HepG2 (cell line): ENCODE measurements at regions not wholly inside any gene's neighbourhood (a gene's known extent, or its start where the extent isn't known, plus 50 kb on each side); places are given as distances from the start of the nearest gene placed in this dataset.

Source experiments
- ATAC-seq: fragments of 200-7000 bp; cut with Tn5 transposase; 3 replicates; pipeline ENCODE4 v1.9.1; 2020; ENCODE audit warnings: mild to moderate bottlenecking, moderate library complexity
- BruUV-seq: library from RNA; stranded (reverse); fragments of 400-500 nt; replicated peaks from 2 replicates; lab custom pipeline; 2021; lab: Mats Ljungman, UMichigan
- CTCF ChIA-PET: fragments of 300-600 bp; formaldehyde crosslinking; extraction: SDS; loops from one replicate; lab custom pipeline; 2021; ENCODE audit warnings: low total read pairs, inconsistent platforms, low intra/inter-chr PET ratio; lab: Yijun Ruan, JAX
- POLR2A ChIA-PET: fragments of 350-600 bp; sonication (Branson Sonifier 250); formaldehyde crosslinking; loops from one replicate; lab custom pipeline; 2020; ENCODE audit warnings: antibody characterized with exemption, inconsistent platforms; lab: Yijun Ruan, JAX
- DNase-seq: peaks from one replicate; pipeline ENCODE4 v3.0.0-alpha.2; 2015; ENCODE audit warnings: low spot score
- FAIRE-seq: peaks from 3 replicates; lab custom pipeline; 2011; peaks lifted over from hg19 to GRCh38; lab: Jason Lieb, UNC
- H2AFZ ChIP-seq: one replicate; pipeline ENCODE4 v1.6.1; 2011; ENCODE audit warnings: low read length, inconsistent platforms
- H3K27ac ChIP-seq: fragments of 300-600 bp; 3 replicates; pipeline ENCODE4 v1.8.0; 2011; ENCODE audit warnings: mixed run types, mild to moderate bottlenecking, mixed read lengths, low read length, inconsistent platforms; ENCODE audit not compliant: insufficient read depth; ENCODE audit errors: extremely low read length
- H3K27me3 ChIP-seq, 2 experiments: fragments of 200-600 bp in 1 of 2; 2 replicates in 1 of 2; 3 replicates in 1 of 2; pipeline versions ENCODE4 v1.6.0 to v1.8.0; 2011; ENCODE audit warnings: low read length in 2 of 2, mild to moderate bottlenecking in 2 of 2, moderate library complexity in 2 of 2, inconsistent platforms in 1 of 2; ENCODE audit not compliant: insufficient read depth in 2 of 2, control insufficient read depth in 1 of 2
- H3K36me3 ChIP-seq, 2 experiments: fragments of 200-600 bp in 1 of 2; replicated peaks in 1 of 2; 2 replicates in 1 of 2; 3 replicates in 1 of 2; pipeline versions ENCODE4 v1.5.1 to v1.8.0; 2011; ENCODE audit warnings: low read length in 2 of 2, inconsistent platforms in 1 of 2; ENCODE audit not compliant: insufficient read depth in 2 of 2, control insufficient read depth in 1 of 2
- H3K4me1 ChIP-seq: 2 replicates; pipeline ENCODE4 v1.5.1; 2012; ENCODE audit warnings: low read length, inconsistent platforms; ENCODE audit not compliant: insufficient read depth
- H3K4me2 ChIP-seq: 2 replicates; pipeline ENCODE4 v1.6.0; 2011; ENCODE audit warnings: low read depth, low read length, inconsistent platforms
- H3K4me3 ChIP-seq, 3 experiments: fragments of 200-600 bp in 1 of 3; sonication (generic), shearing (Covaris generic) in 1 of 3; replicated peaks in 1 of 3; 2 replicates each; pipeline ENCODE4 v1.5.1; 2011 to 2016; ENCODE audit warnings: low read length in 3 of 3, inconsistent platforms in 2 of 3, low read depth in 2 of 3, mild to moderate bottlenecking in 2 of 3, control low read depth in 1 of 3, mixed read lengths in 1 of 3; ENCODE audit not compliant: insufficient read depth in 1 of 3
- H3K79me2 ChIP-seq: one replicate; pipeline ENCODE4 v1.6.1; 2011; ENCODE audit warnings: low read length, inconsistent platforms; ENCODE audit not compliant: insufficient read depth
- H3K9ac ChIP-seq: 2 replicates; pipeline ENCODE4 v1.6.0; 2011; ENCODE audit warnings: mild to moderate bottlenecking, low read depth, low read length, inconsistent platforms; ENCODE audit not compliant: insufficient read depth
- H3K9me3 ChIP-seq: 2 replicates; pipeline ENCODE4 v1.5.1; 2012; ENCODE audit warnings: mild to moderate bottlenecking, low read length
- H4K20me1 ChIP-seq: 2 replicates; pipeline ENCODE4 v1.6.0; 2011; ENCODE audit warnings: inconsistent platforms, mild to moderate bottlenecking, low read length, moderate library complexity; ENCODE audit not compliant: insufficient read depth
- DR1 ChIP-seq: sonication (generic); formaldehyde crosslinking; IDR thresholded peaks from 2 replicates; pipeline ENCODE4 v1.8.0; 2021; ENCODE audit warnings: mild to moderate bottlenecking, missing genetic modification reagents, inconsistent platforms
- FOSL2 ChIP-seq: sonication (generic); formaldehyde crosslinking; IDR thresholded peaks from 2 replicates; pipeline ENCODE4 v1.4.0; 2020; ENCODE audit warnings: missing genetic modification reagents
- FOXP1 ChIP-seq, 2 experiments: fragments of 450-650 bp in 1 of 2; IDR thresholded peaks; 2 replicates each; pipeline ENCODE4 v1.6.1; 2017 to 2018; ENCODE audit warnings: antibody characterized with exemption in 1 of 2
- JUND ChIP-seq: sonication (generic); formaldehyde crosslinking; IDR thresholded peaks from 2 replicates; pipeline ENCODE4 v1.8.0; 2022; ENCODE audit warnings: mild to moderate bottlenecking, missing genetic modification reagents
- KDM3A ChIP-seq: IDR thresholded peaks from 2 replicates; pipeline ENCODE4 v1.6.1; 2018; ENCODE audit warnings: low read depth, missing compliant biosample characterization
- KMT2B ChIP-seq: IDR thresholded peaks from 2 replicates; pipeline ENCODE4 v1.6.1; 2016; ENCODE audit warnings: missing genetic modification reagents, missing compliant biosample characterization
- MEIS1 ChIP-seq: sonication (generic); formaldehyde crosslinking; IDR thresholded peaks from 2 replicates; pipeline ENCODE4 v1.9.0; 2021; ENCODE audit warnings: mild to moderate bottlenecking, missing genetic modification reagents, moderate library complexity, borderline replicate concordance
- SIN3A ChIP-seq: IDR thresholded peaks from 2 replicates; pipeline ENCODE4 v1.6.1; 2011; ENCODE audit warnings: low read depth, mild to moderate bottlenecking, control low read depth, low read length, borderline replicate concordance
- SRSF1 ChIP-seq: fragments of 200-400 bp; formaldehyde crosslinking; optimal IDR thresholded peaks from 2 replicates; pipeline ENCODE3; 2017; ENCODE audit warnings: mild to moderate bottlenecking, low read depth, low read length, moderate library complexity
- THRA ChIP-seq: sonication (generic); formaldehyde crosslinking; IDR thresholded peaks from 2 replicates; pipeline ENCODE4 v1.4.0; 2020; ENCODE audit warnings: missing genetic modification reagents, borderline replicate concordance
- ZBTB1 ChIP-seq: sonication (generic); formaldehyde crosslinking; IDR thresholded peaks from 2 replicates; pipeline ENCODE4 v1.4.0; 2020; ENCODE audit warnings: missing genetic modification reagents, borderline replicate concordance
- ZNF44 ChIP-seq: sonication (generic); formaldehyde crosslinking; IDR thresholded peaks from 2 replicates; pipeline ENCODE4 v1.5.1; 2020; ENCODE audit warnings: mild to moderate bottlenecking, missing genetic modification reagents
- ZNF589 ChIP-seq: sonication (generic); formaldehyde crosslinking; conservative IDR thresholded peaks from 2 replicates; pipeline ENCODE4 v1.8.0; 2022; ENCODE audit warnings: mild to moderate bottlenecking, moderate library complexity, missing genetic modification reagents
- ZNF616 ChIP-seq: sonication (generic); formaldehyde crosslinking; IDR thresholded peaks from 2 replicates; pipeline ENCODE4 v1.5.0; 2020; ENCODE audit warnings: low read depth, mild to moderate bottlenecking, missing genetic modification reagents
- WGBS: methylation state at CpG from one replicate; pipeline ENCODE4 v1.1.6; 2017; ENCODE audit warnings: low lambda C conversion rate; 5-methylcytosine and 5-hydroxymethylcytosine counted together
- in situ Hi-C: cut with HindIII; loops from 2 replicates; pipeline ENCODE4 v1.10.0; 2017; ENCODE audit warnings: low pct_unique_long_range_greater_than_20kb; ENCODE audit not compliant: extremely low pct_ligation_motif_present
- intact Hi-C: fragments of 100-400 bp; cut with micrococcal nuclease; formaldehyde crosslinking; loops from one replicate; pipeline ENCODE4 v1.10.0; 2022; ENCODE audit not compliant: unreplicated experiment
- TF ChIP-seq, protein P1 (sequence below): sonication (generic); formaldehyde crosslinking; IDR thresholded peaks from 2 replicates; pipeline ENCODE4 v1.8.0; 2022; ENCODE audit warnings: mild to moderate bottlenecking, missing genetic modification reagents, moderate library complexity
- TF ChIP-seq, protein P2 (sequence below): conservative IDR thresholded peaks from 2 replicates; pipeline ENCODE4 v1.6.1; 2018; ENCODE audit warnings: missing genetic modification reagents

DNA sequence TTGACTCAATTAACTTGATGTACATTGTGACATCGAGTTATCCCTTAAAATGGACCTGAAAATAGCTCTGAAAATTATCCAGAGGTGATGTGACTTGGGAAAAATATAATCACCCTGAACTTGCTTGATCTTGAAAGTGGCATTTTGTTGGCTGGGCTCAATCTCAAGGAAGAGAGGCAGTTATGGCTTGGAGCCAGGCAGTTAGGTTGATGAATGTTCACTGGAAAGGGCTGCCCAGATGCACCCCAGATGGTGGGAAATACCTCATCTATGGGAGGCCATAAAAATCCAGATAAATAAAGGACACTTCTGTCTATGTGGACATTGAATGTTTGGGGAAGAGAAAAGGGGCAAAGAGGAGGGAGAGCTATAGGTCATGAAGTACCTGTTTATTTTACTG is 55.7 kb upstream of the OR5AN1 start:
- no peak for DNase-seq
- Histone ChIP-seq H2AFZ (no peak overlapping the region), H3K4me1 (no peaks in the 10 kb centered on the region), H3K27me3 (no peaks in the 10 kb centered on the region), H3K79me2 (no peaks in the 10 kb centered on the region), H3K9ac (no peak overlapping the region), H4K20me1 (no peaks in the 10 kb centered on the region), H3K9me3 (no peaks in the 10 kb centered on the region), H3K36me3 (no peaks in the 10 kb centered on the region), H3K4me3 (no peak overlapping the region), H3K4me2 (no peak overlapping the region), H3K27ac (no peak overlapping the region)
- no peak for FAIRE-seq
- ChIA-PET CTCF (no interaction called here), POLR2A (no interaction called here)
- no TSS peak for BruUV-seq
- in situ Hi-C loops = no loop called here
- intact Hi-C loops = no loop called here
- ATAC-seq = no peak
- WGBS = 0% methylated on average over 1 of the region's 1 CpG
- TF ChIP-seq, protein P1, sequence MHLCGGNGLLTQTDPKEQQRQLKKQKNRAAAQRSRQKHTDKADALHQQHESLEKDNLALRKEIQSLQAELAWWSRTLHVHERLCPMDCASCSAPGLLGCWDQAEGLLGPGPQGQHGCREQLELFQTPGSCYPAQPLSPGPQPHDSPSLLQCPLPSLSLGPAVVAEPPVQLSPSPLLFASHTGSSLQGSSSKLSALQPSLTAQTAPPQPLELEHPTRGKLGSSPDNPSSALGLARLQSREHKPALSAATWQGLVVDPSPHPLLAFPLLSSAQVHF = no peak
- TF ChIP-seq ZNF589 (CRISPR knock-in tag) = no peak
- no peak for TF ChIP-seq SRSF1
- no peak for TF ChIP-seq THRA (CRISPR knock-in tag)
- TF ChIP-seq DR1 (CRISPR knock-in tag) = no peak
- no peak for TF ChIP-seq ZNF616 (CRISPR knock-in tag)
- no peak for TF ChIP-seq FOXP1 (IDR thresholded peaks at IDR 0.05)
- no peak for TF ChIP-seq FOXP1 (CRISPR knock-in tag; IDR thresholded peaks at IDR 0.05)
- no peak for TF ChIP-seq KMT2B (CRISPR knock-in tag)
- no peak for TF ChIP-seq ZNF44 (CRISPR knock-in tag)
- TF ChIP-seq, protein P2, sequence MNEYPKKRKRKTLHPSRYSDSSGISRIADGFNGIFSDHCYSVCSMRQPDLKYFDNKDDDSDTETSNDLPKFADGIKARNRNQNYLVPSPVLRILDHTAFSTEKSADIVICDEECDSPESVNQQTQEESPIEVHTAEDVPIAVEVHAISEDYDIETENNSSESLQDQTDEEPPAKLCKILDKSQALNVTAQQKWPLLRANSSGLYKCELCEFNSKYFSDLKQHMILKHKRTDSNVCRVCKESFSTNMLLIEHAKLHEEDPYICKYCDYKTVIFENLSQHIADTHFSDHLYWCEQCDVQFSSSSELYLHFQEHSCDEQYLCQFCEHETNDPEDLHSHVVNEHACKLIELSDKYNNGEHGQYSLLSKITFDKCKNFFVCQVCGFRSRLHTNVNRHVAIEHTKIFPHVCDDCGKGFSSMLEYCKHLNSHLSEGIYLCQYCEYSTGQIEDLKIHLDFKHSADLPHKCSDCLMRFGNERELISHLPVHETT (CRISPR knock-in tag) = no peak
- no peak for TF ChIP-seq SIN3A
- no peak for TF ChIP-seq ZBTB1
- TF ChIP-seq MEIS1 = no peak
- no peak for TF ChIP-seq JUND (CRISPR knock-in tag)
- TF ChIP-seq KDM3A (CRISPR knock-in tag) = no peak
- no peak for TF ChIP-seq FOSL2 (CRISPR knock-in tag)
